IPS DF 4.7 (cell line): ENCODE measurements at regions not wholly inside any gene's neighbourhood (a gene's known extent, or its start where the extent isn't known, plus 50 kb on each side); places are given as distances from the start of the nearest gene placed in this dataset.
"Not testable (repeated sequence)": the region's sequence is repeated elsewhere in the genome, so short reads cannot be mapped to it uniquely, and the experiment has no call there.

ENCODE experiments used
- DNase-seq: peaks from one replicate; pipeline ENCODE4 v3.0.0-alpha.2; 2013; ENCODE audit warnings: low spot score; ENCODE audit errors: extremely low read depth

GRCh38 chr22:23500508-23501260, 79.4 kb downstream of the IGLL1 start:
- no peak for DNase-seq

DNA sequence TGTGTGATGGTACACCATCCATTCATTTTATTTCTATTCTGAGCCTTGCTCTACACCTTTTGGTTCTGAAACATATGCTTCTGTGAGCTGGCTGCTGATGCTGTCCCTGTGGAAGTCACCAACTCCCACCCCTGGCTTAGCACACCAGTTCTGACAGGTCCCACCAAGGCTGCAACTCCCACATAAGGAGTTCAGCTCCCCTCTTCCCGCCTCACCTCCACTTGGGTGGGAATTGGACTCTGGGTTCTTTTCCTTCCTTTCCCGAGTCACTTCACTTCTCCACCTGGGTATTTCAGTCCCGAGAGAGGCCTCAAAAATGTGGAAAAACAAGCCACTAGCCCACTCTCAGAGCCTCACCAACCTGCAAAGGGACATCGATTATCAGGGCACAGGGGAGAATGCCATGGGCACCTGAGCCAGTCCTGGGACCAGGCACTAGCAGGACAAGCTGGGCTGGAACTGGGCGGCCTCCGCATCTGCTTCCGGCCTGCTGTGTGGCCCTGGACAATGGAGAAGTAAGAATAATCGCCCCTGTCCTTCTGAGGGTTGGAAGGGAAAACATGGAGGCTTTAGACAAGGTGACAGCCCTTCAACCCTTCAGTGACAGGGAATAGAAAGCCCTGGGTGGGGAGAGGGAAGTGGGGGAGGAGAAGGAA, 80.1 kb downstream of the IGLL1 start:
- DNase-seq, result no peak

DNA sequence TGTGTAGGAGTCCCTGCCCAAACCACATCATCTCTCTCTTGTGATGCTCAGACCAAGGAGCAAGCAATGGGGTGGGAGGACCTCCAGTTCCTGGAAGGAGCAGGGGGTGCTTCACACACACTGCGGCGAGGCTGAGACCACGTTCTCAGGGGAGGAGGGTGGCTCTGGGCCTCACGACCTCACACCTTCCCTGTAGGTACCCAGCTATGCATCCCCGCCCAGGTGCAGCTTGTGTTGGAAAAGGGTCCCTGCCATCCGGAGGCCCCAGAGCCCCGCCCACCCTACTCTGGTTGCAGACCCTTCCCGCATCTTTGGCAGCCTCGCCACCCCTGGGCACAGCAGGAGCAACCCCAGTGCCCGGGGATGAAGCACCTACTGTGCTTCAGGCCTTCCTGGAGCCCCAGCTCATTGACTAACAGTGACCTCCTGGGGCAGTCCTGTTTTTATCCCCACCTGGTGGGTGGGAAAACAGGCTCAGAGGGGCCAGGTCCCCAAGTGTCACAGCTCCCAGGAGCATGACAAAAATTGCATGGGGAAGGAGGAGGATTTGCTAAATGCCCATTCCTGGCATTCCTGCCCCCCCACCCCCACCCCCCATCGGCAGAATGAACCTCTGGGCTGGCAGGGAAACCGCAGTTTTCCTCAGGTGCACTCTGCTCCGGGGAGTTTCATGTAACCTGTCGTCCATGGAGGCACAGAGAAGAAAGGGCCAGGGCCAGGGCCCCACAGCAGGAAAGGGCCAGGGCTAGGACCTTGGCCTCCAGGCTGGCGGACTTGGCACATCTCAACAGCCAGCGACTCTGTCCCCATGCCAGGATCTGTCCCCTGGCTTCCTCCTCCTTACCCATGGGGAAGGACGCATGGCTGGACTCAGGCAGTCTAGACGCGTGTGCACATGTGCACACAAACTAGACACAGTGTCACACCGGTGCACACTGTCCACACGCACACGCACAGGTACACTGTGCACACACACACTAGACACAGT, 81.0 kb downstream of the IGLL1 start:
- no peak for DNase-seq

GRCh38 chr22:23497889-23498288, 82.2 kb downstream of the IGLL1 start:
- DNase-seq, result not testable (repeated sequence)

DNA sequence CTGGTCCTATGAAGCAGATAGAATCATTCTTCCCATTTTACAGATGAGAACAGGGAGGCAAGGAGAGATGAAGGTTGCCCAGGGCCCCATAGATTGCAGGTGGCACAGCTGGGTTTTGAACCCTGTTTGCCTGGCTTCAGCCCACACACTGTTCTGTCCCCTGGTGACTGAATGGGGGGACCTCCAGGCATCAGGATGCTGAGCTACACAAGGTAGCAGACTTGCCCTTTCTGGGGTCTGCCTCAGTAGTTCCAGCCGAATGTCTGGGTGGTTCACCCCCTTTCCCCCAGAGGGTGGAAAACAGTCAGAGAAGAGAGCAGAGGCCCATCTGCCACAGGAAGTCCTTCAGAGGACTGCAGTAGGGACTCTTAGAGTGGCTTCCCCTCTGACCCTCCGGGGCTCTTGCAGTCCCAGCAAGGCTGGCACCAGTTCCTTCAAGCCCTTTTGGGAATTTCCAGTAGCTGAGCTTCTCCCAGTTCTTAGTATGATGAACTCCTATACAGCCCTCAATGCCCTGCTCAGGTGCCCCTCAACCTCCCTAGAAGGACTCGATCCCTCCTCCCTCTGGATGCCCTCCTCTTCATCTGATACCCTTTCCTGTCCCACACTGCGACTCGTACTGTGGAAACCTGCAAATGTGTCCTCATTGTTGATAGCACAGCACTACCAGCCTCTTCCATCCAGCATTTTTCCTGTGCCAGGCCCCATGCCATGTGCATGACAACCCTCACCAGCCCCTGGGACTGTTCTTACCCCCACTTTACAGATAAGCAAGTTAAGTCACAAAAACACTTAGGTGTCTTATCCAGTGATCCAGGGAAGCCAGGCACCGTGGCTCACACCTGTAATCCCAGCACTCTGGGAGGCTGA, 82.8 kb downstream of the IGLL1 start:
- no peak for DNase-seq

GRCh38 chr22:23496445-23496833, 83.7 kb downstream of the IGLL1 start:
- no peak for DNase-seq

GRCh38 chr22:23495614-23496444, 84.3 kb downstream of the IGLL1 start:
- no peak for DNase-seq

GRCh38 chr22:23494930-23495266, 85.2 kb downstream of the IGLL1 start:
- no peak for DNase-seq

DNA sequence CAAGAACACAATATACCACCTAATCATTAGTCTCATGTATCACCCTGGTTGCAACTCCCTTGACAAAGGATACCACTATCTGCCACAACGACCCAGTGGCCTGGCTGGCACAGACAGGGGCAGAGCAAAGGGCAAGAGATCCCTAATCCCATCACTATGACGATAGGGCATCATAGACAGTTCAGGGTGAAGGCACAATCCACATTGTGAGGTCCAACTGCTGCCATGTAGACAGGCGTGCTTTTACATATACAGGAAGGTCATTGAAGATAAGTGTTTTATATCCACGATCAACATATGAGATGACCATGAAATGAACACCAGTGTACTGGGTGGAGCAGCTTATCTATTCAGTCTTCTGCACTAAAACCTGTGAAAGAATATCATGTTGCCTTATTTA, 94.6 kb downstream of the IGLL1 start:
- no peak for DNase-seq

GRCh38 chr22:23484651-23485050, 95.4 kb downstream of the IGLL1 start:
- DNase-seq, result no peak

DNA sequence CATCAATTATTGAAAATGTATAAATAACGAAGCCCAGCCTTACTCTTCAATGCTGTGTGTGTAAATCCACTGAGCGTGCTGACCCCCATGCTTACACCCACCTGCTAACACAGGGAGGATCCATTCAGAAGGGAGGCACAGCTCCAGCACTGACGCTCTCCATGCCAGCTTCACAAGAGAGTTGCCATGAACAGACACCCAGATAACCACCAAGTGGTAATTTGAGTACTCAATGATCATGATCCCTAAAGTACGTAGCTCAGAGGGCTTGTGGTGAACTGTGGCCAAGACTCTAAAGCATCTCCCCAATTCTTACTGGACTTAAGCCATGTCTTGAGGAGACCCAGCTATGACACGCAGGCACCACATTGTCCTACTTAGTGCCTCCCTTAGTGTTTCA, 98.7 kb downstream of the IGLL1 start:
- no peak for DNase-seq

GRCh38 chr22:23478175-23478574, 101.9 kb downstream of the IGLL1 start:
- no peak for DNase-seq

- not testable (repeated sequence) for DNase-seq
Measured at GRCh38 chr22:23474531-23474930, 105.6 kb downstream of the IGLL1 start.

GRCh38 chr22:23473901-23474300, 106.2 kb downstream of the IGLL1 start:
- DNase-seq, result no peak

DNA sequence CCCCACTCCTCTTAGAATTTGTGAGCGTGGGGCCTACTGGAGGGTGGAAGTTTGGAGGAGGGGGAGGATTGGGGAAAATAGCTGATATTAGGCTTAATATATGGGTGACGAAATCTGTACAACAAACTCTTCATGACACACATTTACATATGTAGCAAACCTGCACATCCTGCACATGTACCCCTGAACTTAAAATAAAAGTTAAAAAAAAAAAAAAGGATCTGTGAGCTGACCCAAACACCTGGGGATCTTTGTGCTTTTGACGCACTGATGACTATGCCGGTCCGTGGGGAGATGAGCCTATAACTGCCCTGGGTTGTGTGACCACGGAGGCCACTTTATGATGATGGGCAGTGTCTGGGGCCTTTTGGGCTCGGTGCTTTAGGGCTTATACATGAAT, 107.7 kb downstream of the IGLL1 start:
- DNase-seq, result not testable (repeated sequence)

DNA sequence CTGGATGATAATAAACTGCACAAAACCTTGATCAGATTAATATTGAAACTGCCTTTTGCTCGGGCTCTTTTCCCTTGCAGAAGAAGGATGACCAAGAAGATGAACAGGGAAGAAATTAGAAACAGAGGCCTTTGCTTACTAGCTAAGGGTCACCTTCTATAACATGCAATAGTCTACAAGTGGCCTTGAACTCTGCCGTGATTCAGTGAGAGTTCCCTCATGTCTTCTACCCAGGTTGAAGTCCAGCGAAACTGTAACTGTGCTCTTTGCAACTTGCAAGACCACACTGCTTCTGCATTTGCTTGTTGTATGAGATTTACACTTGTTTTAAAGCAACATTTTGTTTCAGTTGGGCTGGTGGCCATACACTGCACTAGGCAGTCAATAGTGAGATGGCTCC, 108.4 kb downstream of the IGLL1 start:
- DNase-seq, result no peak

DNA sequence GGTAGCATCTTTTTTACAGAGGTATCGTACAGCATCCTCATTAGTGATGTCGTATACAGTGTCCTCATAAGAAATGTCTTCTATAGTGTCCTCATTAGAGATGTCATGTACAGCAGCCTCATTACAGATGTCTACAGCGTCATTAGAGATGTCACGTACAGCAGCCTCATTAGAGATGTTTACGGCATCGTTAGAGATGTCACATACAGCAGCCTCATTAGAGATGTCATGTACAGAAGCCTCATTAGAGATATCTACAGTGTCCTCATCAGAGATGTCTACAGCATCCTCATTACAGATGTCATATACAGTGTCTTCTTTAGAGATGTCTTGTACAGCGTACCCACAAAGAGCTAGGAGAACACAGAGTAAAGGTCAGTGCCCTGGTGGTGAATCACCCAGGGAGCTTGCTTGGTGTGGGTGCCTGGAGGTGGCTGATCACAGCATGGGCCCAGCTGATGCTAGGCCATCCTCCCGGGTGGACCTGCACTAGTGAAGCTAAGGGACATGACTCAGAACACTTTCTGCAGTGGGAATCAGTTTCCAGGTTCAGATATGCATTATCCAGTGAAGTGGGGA, 109.2 kb downstream of the IGLL1 start:
- no peak for DNase-seq

GRCh38 chr22:23467721-23468294, 112.3 kb downstream of the IGLL1 start:
- no peak for DNase-seq

DNA sequence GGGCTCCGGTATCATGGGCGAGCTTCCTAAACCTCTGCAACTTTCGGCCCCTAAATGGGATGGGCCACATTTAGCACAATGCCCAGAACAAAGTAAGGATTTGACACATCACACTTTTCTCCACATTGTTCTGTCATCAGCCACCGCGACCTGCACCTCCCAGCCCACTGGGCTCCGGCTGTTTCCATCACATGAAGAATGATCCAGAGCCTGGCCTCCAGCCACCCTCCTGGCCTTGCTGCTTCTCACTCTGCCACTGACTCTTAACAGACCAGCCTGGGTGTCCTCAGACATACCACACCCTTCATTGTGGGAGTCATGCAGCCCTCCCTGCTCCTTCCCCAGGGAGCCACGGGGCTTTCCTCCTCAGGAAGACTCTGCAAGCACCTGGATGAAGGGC, 113.7 kb downstream of the IGLL1 start:
- no peak for DNase-seq
